ENCODE measurements at regions not wholly inside any gene's neighbourhood (a gene's known extent, or its start where the extent isn't known, plus 50 kb on each side); places are given as distances from the start of the nearest gene placed in this dataset.

GRCh38 chr3:177359593-177360357, 162.5 kb upstream of the TBL1XR1 start (continued):
- TF ChIP-seq MLXIP (CRISPR knock-in tag; IDR thresholded peaks at IDR 0.05; ENCODE audit: borderline replicate concordance) = no peak
- TF ChIP-seq ATF4 (CRISPR knock-in tag; IDR thresholded peaks at IDR 0.05) = peak in 1 of 2 experiments; percentile 90; a peak in 2 of 4 replicates
- TF ChIP-seq ZNF230 (CRISPR knock-in tag; IDR thresholded peaks at IDR 0.05) = no peak; the same call in 1 of the 2 replicates
- TF ChIP-seq, protein P1, sequence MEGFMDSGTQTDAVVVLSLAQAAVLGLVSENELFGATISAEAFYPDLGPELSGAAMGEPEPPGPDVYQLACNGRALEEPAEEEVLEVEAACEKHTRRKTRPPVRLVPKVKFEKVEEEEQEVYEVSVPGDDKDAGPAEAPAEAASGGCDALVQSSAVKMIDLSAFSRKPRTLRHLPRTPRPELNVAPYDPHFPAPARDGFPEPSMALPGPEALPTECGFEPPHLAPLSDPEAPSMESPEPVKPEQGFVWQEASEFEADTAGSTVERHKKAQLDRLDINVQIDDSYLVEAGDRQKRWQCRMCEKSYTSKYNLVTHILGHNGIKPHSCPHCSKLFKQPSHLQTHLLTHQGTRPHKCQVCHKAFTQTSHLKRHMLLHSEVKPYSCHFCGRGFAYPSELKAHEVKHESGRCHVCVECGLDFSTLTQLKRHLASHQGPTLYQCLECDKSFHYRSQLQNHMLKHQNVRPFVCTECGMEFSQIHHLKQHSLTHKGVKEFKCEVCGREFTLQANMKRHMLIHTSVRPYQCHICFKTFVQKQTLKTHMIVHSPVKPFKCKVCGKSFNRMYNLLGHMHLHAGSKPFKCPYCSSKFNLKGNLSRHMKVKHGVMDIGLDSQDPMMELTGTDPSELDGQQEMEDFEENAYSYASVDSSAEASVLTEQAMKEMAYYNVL (CRISPR knock-in tag; IDR thresholded peaks at IDR 0.05; ENCODE audit: borderline replicate concordance) = peak; percentile 88
- TF ChIP-seq RBM22 (optimal IDR thresholded peaks at IDR 0.05; ENCODE audit: low read length) = no peak
- peak; percentile 68; the same call in 1 of the 2 replicates for TF ChIP-seq MTA1 (CRISPR knock-in tag; IDR thresholded peaks at IDR 0.05; ENCODE audit: borderline replicate concordance)
- peak; percentile 93 for TF ChIP-seq ZNF607 (CRISPR knock-in tag; IDR thresholded peaks at IDR 0.05; ENCODE audit: borderline replicate concordance)
- TF ChIP-seq RAD21 (CRISPR knock-in tag; IDR thresholded peaks at IDR 0.05) = peak; percentile 93
- TF ChIP-seq ZNF17 (CRISPR knock-in tag; IDR thresholded peaks at IDR 0.05) = no peak
- peak; percentile 91 for TF ChIP-seq ZNF33A (CRISPR knock-in tag; IDR thresholded peaks at IDR 0.05; ENCODE audit: borderline replicate concordance)
- no peak for TF ChIP-seq U2AF2 (IDR thresholded peaks at IDR 0.05; ENCODE audit: low read depth, low read length)
- no peak for TF ChIP-seq ZNF562 (CRISPR knock-in tag; IDR thresholded peaks at IDR 0.05; ENCODE audit: borderline replicate concordance)
- TF ChIP-seq TEAD3 (CRISPR knock-in tag; optimal IDR thresholded peaks at IDR 0.05; ENCODE audit: borderline replicate concordance) = peak; percentile 88
- TF ChIP-seq ISX (CRISPR knock-in tag; conservative IDR thresholded peaks at IDR 0.05) = no peak
- no peak for TF ChIP-seq TOE1 (CRISPR knock-in tag; IDR thresholded peaks at IDR 0.05)
- peak; percentile 96 for TF ChIP-seq MYPOP (CRISPR knock-in tag; IDR thresholded peaks at IDR 0.05)
- no peak for TF ChIP-seq FUBP1 (CRISPR knock-in tag; IDR thresholded peaks at IDR 0.05; ENCODE audit: borderline replicate concordance)
- TF ChIP-seq ZNF101 (CRISPR knock-in tag; IDR thresholded peaks at IDR 0.05; ENCODE audit: borderline replicate concordance, low read depth) = peak; percentile 23; the same call in 1 of the 2 replicates
- TF ChIP-seq ZNF598 (CRISPR knock-in tag; IDR thresholded peaks at IDR 0.05; ENCODE audit: borderline replicate concordance) = no peak
- TF ChIP-seq RXRA (CRISPR knock-in tag; IDR thresholded peaks at IDR 0.05) = peak; percentile 94
